Right lobe of liver (tissue), 6 donors: ENCODE measurements at regions not wholly inside any gene's neighbourhood (a gene's known extent, or its start where the extent isn't known, plus 50 kb on each side); places are given as distances from the start of the nearest gene placed in this dataset.
"Not testable (repeated sequence)": the region's sequence is repeated elsewhere in the genome, so short reads cannot be mapped to it uniquely, and the experiment has no call there.

Experiments used
- ATAC-seq, 4 donors: fragments of 200-7000 bp; cut with Tn5 transposase; one replicate each; pipeline ENCODE4 v1.9.1; 2020; ENCODE audit warnings: mild to moderate bottlenecking in 4 of 4, moderate library complexity in 4 of 4
- DNase-seq, 3 donors: peaks; one replicate each; pipeline ENCODE4 v3.0.0-alpha.2; 2020
- H3K27ac ChIP-seq, 3 donors: fragments of 200-600 bp; one replicate each; pipeline ENCODE4 v1.8.0; 2022
- H3K27me3 ChIP-seq, 2 donors: fragments of 200-600 bp; one replicate each; pipeline ENCODE4 v1.8.0; 2022
- H3K36me3 ChIP-seq, 4 donors: fragments of 200-600 bp; sonication (generic) in 1 of 4; one replicate each; pipeline versions ENCODE4 v1.5.1 to v1.8.0; 2017 to 2022; ENCODE audit warnings: control low read depth in 1 of 4
- H3K4me1 ChIP-seq, 4 donors: fragments of 200-600 bp; sonication (generic) in 1 of 4; one replicate each; pipeline versions ENCODE4 v1.5.1 to v1.8.0; 2017 to 2022; ENCODE audit warnings: control low read depth in 1 of 4
- H3K4me3 ChIP-seq, 3 donors: fragments of 200-600 bp; one replicate each; pipeline ENCODE4 v1.8.0; 2022
- H3K9me3 ChIP-seq, 4 donors: fragments of 200-600 bp; sonication (generic) in 1 of 4; one replicate each; pipeline versions ENCODE4 v1.5.1 to v1.8.0; 2017 to 2022; ENCODE audit warnings: control low read depth in 1 of 4
- CTCF ChIP-seq, 4 donors: fragments of 200-600 bp in 3 of 4; fragments of 450-650 bp in 1 of 4; IDR thresholded peaks; one replicate each; pipeline versions ENCODE4 v1.5.1 to v1.8.0; 2016 to 2022; ENCODE audit warnings: antibody characterized with exemption in 4 of 4, mild to moderate bottlenecking in 2 of 4
- POLR2A ChIP-seq: fragments of 450-650 bp; IDR thresholded peaks from one replicate; pipeline ENCODE4 v1.6.1; 2017; ENCODE audit warnings: antibody characterized with exemption, mild to moderate bottlenecking
- WGBS: methylation state at CpG from one replicate; pipeline ENCODE4 v1.1.6; 2018; ENCODE audit warnings: low coverage, low lambda C conversion rate; ENCODE audit not compliant: insufficient coverage; ENCODE audit errors: missing lambda C conversion rate; 5-methylcytosine and 5-hydroxymethylcytosine counted together
- intact Hi-C, 2 donors: fragments of 100-400 bp; cut with DNase I; formaldehyde crosslinking; loops; one replicate each; pipeline versions ENCODE4 v1.11.2 to v1.14.1; 2022
- donor health status: DM: no; HTN: yes; CAD: no.
- donor health status: DM: no; HTN: no; CAD: no.
- donor health status: DM: no; HTN: no; CAD: no.
- donor health status: DM: no; HTN: yes; CAD: no.
- donor health status: DM: no; HTN: yes; CAD: no.

GRCh38 chr4:154025110-154025509 lies 236.2 kb upstream of the SFRP2 start:
- 75% methylated on average over 2 of the region's 2 CpGs for WGBS
- H3K27me3 ChIP-seq = no peaks in the 10 kb centered on the region
- intact Hi-C loops = no loop called here
- H3K36me3 ChIP-seq = no peaks in the 10 kb centered on the region
- TF ChIP-seq POLR2A (no peak), CTCF (IDR thresholded peaks at IDR 0.05) (no peak)
- no peak overlapping the region for H3K4me3 ChIP-seq
- H3K9me3 ChIP-seq = no peaks in the 10 kb centered on the region
- H3K4me1 ChIP-seq = no peaks in the 10 kb centered on the region
- no peak overlapping the region for H3K27ac ChIP-seq
- DNase-seq (no peak), ATAC-seq (no peak)

- Histone ChIP-seq H3K4me1 (no peaks in the 10 kb centered on the region), H3K4me3 (no peak overlapping the region), H3K27ac (no peak overlapping the region), H3K27me3 (no peaks in the 10 kb centered on the region), H3K36me3 (no peaks in the 10 kb centered on the region), H3K9me3 (no peaks in the 10 kb centered on the region)
- WGBS = 46% methylated on average over 10 of the region's 11 CpGs
- peak; percentile 24 to 75 (median 44) for ATAC-seq
- TF ChIP-seq POLR2A = no peak
- TF ChIP-seq CTCF (IDR thresholded peaks at IDR 0.05) = peak in 2 of 4 donors; percentile 8 to 39
- DNase-seq = peak in 1 of 3 donors; percentile 51
- intact Hi-C loops = no loop called here
These were observed 235.3 kb upstream of the SFRP2 start for GRCh38 chr4:154024097-154024694.

GRCh38 chr4:154023671-154024070 lies 234.8 kb upstream of the SFRP2 start:
- H3K27ac ChIP-seq, H3K4me3 ChIP-seq, H3K27me3 ChIP-seq, H3K4me1 ChIP-seq, intact Hi-C loops, H3K9me3 ChIP-seq, H3K36me3 ChIP-seq: not testable (repeated sequence)
- 23% methylated on average over 6 of the region's 15 CpGs for WGBS
- ATAC-seq (peak; percentile 72 to 99 (median 96)), DNase-seq (peak; percentile 61 to 92 (median 79))
- peak; percentile 53 for TF ChIP-seq POLR2A

- ATAC-seq = no peak
- no peaks in the 10 kb centered on the region for H3K27me3 ChIP-seq
- no peaks in the 10 kb centered on the region for H3K9me3 ChIP-seq
- TF ChIP-seq POLR2A (no peak), CTCF (IDR thresholded peaks at IDR 0.05) (no peak)
- no peak overlapping the region for H3K27ac ChIP-seq
- no peak for DNase-seq
- no peaks in the 10 kb centered on the region for H3K4me1 ChIP-seq
- no peaks in the 10 kb centered on the region for H3K36me3 ChIP-seq
- intact Hi-C loops = no loop called here
- H3K4me3 ChIP-seq = no peak overlapping the region
- 57% methylated on average over 7 of the region's 7 CpGs for WGBS
These were observed 230.9 kb upstream of the SFRP2 start for GRCh38 chr4:154019811-154020210.

GRCh38 chr4:154018659-154019058 lies 229.8 kb upstream of the SFRP2 start:
- TF ChIP-seq POLR2A (no peak), CTCF (IDR thresholded peaks at IDR 0.05) (no peak)
- 58% methylated on average over 3 of the region's 4 CpGs for WGBS
- no peaks in the 10 kb centered on the region for H3K9me3 ChIP-seq
- no peak for DNase-seq
- no peak overlapping the region for H3K4me3 ChIP-seq
- no peaks in the 10 kb centered on the region for H3K36me3 ChIP-seq
- no peaks in the 10 kb centered on the region for H3K4me1 ChIP-seq
- H3K27me3 ChIP-seq = no peaks in the 10 kb centered on the region
- no peak overlapping the region for H3K27ac ChIP-seq
- no peak for ATAC-seq
- intact Hi-C loops = no loop called here
